ENCODE measurements at regions not wholly inside any gene's neighbourhood (a gene's known extent, or its start where the extent isn't known, plus 50 kb on each side); places are given as distances from the start of the nearest gene placed in this dataset.
A peak's percentile ranks its signal among the peaks of the same experiment; 100 is the strongest.

GRCh38 chr3:44056446-44057240 lies 185.0 kb upstream of the TOPAZ1 start:
- no peak for DNase-seq
- in situ Hi-C loops (cut with HindIII; ENCODE audit: low pct_ligation_motif_present, low pct_unique_long_range_greater_than_20kb, low sequenced_read_pairs): no loop called here

GRCh38 chr3:44058022-44058867 lies 183.4 kb upstream of the TOPAZ1 start:
- in situ Hi-C loops (cut with HindIII; ENCODE audit: low pct_ligation_motif_present, low pct_unique_long_range_greater_than_20kb, low sequenced_read_pairs): no loop called here
- DNase-seq: peak; percentile 44

- in situ Hi-C loops (cut with HindIII; ENCODE audit: low pct_ligation_motif_present, low pct_unique_long_range_greater_than_20kb, low sequenced_read_pairs): no loop called here
- DNase-seq: no peak
Observed at GRCh38 chr3:44058868-44059203, 182.8 kb upstream of the TOPAZ1 start.

- in situ Hi-C loops (cut with HindIII; ENCODE audit: low pct_ligation_motif_present, low pct_unique_long_range_greater_than_20kb, low sequenced_read_pairs): no loop called here
- DNase-seq: no peak
Observed at GRCh38 chr3:44060164-44060563, 181.5 kb upstream of the TOPAZ1 start.

- DNase-seq: no peak
- in situ Hi-C loops (cut with HindIII; ENCODE audit: low pct_ligation_motif_present, low pct_unique_long_range_greater_than_20kb, low sequenced_read_pairs): no loop called here
Observed at GRCh38 chr3:44061268-44061667, 180.4 kb upstream of the TOPAZ1 start.

- in situ Hi-C loops (cut with HindIII; ENCODE audit: low pct_ligation_motif_present, low pct_unique_long_range_greater_than_20kb, low sequenced_read_pairs): no loop called here
- no peak for DNase-seq
Observed at GRCh38 chr3:44061961-44062360, 179.7 kb upstream of the TOPAZ1 start.

- DNase-seq: peak; percentile 53
- in situ Hi-C loops (cut with HindIII; ENCODE audit: low pct_ligation_motif_present, low pct_unique_long_range_greater_than_20kb, low sequenced_read_pairs): no loop called here
Observed at GRCh38 chr3:44065311-44066094, 176.2 kb upstream of the TOPAZ1 start.

- in situ Hi-C loops (cut with HindIII; ENCODE audit: low pct_ligation_motif_present, low pct_unique_long_range_greater_than_20kb, low sequenced_read_pairs): no loop called here
- DNase-seq: no peak
Observed at GRCh38 chr3:44066806-44067205, 174.9 kb upstream of the TOPAZ1 start.

GRCh38 chr3:44067431-44067830 lies 174.3 kb upstream of the TOPAZ1 start:
- in situ Hi-C loops (cut with HindIII; ENCODE audit: low pct_ligation_motif_present, low pct_unique_long_range_greater_than_20kb, low sequenced_read_pairs): no loop called here
- DNase-seq: no peak

- DNase-seq: no peak
- in situ Hi-C loops (cut with HindIII; ENCODE audit: low pct_ligation_motif_present, low pct_unique_long_range_greater_than_20kb, low sequenced_read_pairs): no loop called here
Observed at GRCh38 chr3:44068753-44069152, 172.9 kb upstream of the TOPAZ1 start.

- in situ Hi-C loops (cut with HindIII; ENCODE audit: low pct_ligation_motif_present, low pct_unique_long_range_greater_than_20kb, low sequenced_read_pairs): no loop called here
- no peak for DNase-seq
Observed at GRCh38 chr3:44069276-44069675, 172.4 kb upstream of the TOPAZ1 start.

- in situ Hi-C loops (cut with HindIII; ENCODE audit: low pct_ligation_motif_present, low pct_unique_long_range_greater_than_20kb, low sequenced_read_pairs): no loop called here
- DNase-seq: no peak
Observed at GRCh38 chr3:44070841-44071546, 170.7 kb upstream of the TOPAZ1 start.

- in situ Hi-C loops (cut with HindIII; ENCODE audit: low pct_ligation_motif_present, low pct_unique_long_range_greater_than_20kb, low sequenced_read_pairs): no loop called here
- DNase-seq: no peak
Observed at GRCh38 chr3:44072601-44073540, 168.8 kb upstream of the TOPAZ1 start.

- DNase-seq: no peak
- in situ Hi-C loops (cut with HindIII; ENCODE audit: low pct_ligation_motif_present, low pct_unique_long_range_greater_than_20kb, low sequenced_read_pairs): no loop called here
Observed at GRCh38 chr3:44074181-44074580, 167.5 kb upstream of the TOPAZ1 start.

- no peak for DNase-seq
- in situ Hi-C loops (cut with HindIII; ENCODE audit: low pct_ligation_motif_present, low pct_unique_long_range_greater_than_20kb, low sequenced_read_pairs): no loop called here
Observed at GRCh38 chr3:44076221-44076829, 165.4 kb upstream of the TOPAZ1 start.

- in situ Hi-C loops (cut with HindIII; ENCODE audit: low pct_ligation_motif_present, low pct_unique_long_range_greater_than_20kb, low sequenced_read_pairs): no loop called here
- DNase-seq: peak; percentile 6
Observed at GRCh38 chr3:44077267-44077666, 164.4 kb upstream of the TOPAZ1 start.

GRCh38 chr3:44078863-44079262 lies 162.8 kb upstream of the TOPAZ1 start:
- in situ Hi-C loops (cut with HindIII; ENCODE audit: low pct_ligation_motif_present, low pct_unique_long_range_greater_than_20kb, low sequenced_read_pairs): no loop called here
- DNase-seq: no peak

All from ACHN (cell line).